ENCODE measurements at regions not wholly inside any gene's neighbourhood (a gene's known extent, or its start where the extent isn't known, plus 50 kb on each side); places are given as distances from the start of the nearest gene placed in this dataset.

GRCh38 chr12:45125997-45126396, 75.1 kb upstream of the DBX2 start:
- Histone ChIP-seq H3K9me3 (ENCODE audit: control extremely low read depth in 1 of 3, control insufficient read depth in 2 of 3, insufficient read depth in 1 of 3, low read length in 2 of 3) (no peaks in the 10 kb centered on the region), H2AFZ (ENCODE audit: insufficient read depth, low read depth, low read length, poor library complexity, severe bottlenecking) (no peak overlapping the region), H3K36me3 (replicated peaks in 1 of 2; ENCODE audit: control extremely low read depth in 1 of 2, control insufficient read depth in 1 of 2, extremely low read depth in 1 of 2, insufficient read depth in 2 of 2, low read length in 1 of 2) (no peaks in the 10 kb centered on the region), H3K27ac (ENCODE audit: low read length in 2 of 2) (no peak overlapping the region), H3K4me1 (ENCODE audit: control insufficient read depth in 2 of 2, insufficient read depth in 2 of 2, low read length in 2 of 2) (no peaks in the 10 kb centered on the region), H3K27me3 (replicated peaks in 1 of 4; ENCODE audit: control extremely low read depth in 1 of 4, control insufficient read depth in 3 of 4, insufficient read depth in 4 of 4, low read length in 3 of 4) (no peaks in the 10 kb centered on the region), H4K20me1 (ENCODE audit: control insufficient read depth, insufficient read depth, low read length, poor library complexity, severe bottlenecking) (no peaks in the 10 kb centered on the region), H3K4me2 (replicated peaks; ENCODE audit: low read depth, low read length, poor library complexity, severe bottlenecking) (no peak overlapping the region), H3K79me2 (ENCODE audit: control insufficient read depth, insufficient read depth, low read length) (no peaks in the 10 kb centered on the region), H3K4me3 (ENCODE audit: control extremely low read depth in 1 of 5, extremely low read depth in 1 of 5, insufficient read depth in 1 of 5, low read depth in 2 of 5, low read length in 4 of 5) (no peak overlapping the region), H3K9ac (ENCODE audit: low read length) (no peak overlapping the region)
- no peaks in the 10 kb centered on the region for H3K4me1 Mint-ChIP-seq
- peaks cover 15% of the 10 kb centered on the region for H3K27me3 Mint-ChIP-seq
- H3K4me3 Mint-ChIP-seq, result no peak overlapping the region
- H3K9me3 Mint-ChIP-seq (ENCODE audit: insufficient read depth), result no peaks in the 10 kb centered on the region
- WGBS (ENCODE audit: insufficient coverage), result 94% methylated on average over 2 of the region's 2 CpGs
- no peak overlapping the region for H3K27ac Mint-ChIP-seq
- ChIA-PET POLR2A (no interaction called here), CTCF (no interaction called here)
- intact Hi-C loops (cut with micrococcal nuclease), result no loop called here
- ATAC-seq (ENCODE audit: low read depth) (no peak), DNase-seq (no peak)
- TF ChIP-seq EZH2 (IDR thresholded peaks at IDR 0.05; ENCODE audit: borderline replicate concordance, insufficient read depth, low read depth, low read length, poor library complexity, severe bottlenecking) (no peak), CTCF (IDR thresholded peaks at IDR 0.05) (no peak)

GRCh38 chr12:45128637-45129036, 77.7 kb upstream of the DBX2 start:
- Mint-ChIP-seq H3K9me3 (ENCODE audit: insufficient read depth) (no peaks in the 10 kb centered on the region), H3K27me3 (peaks cover 28% of the 10 kb centered on the region), H3K4me1 (no peaks in the 10 kb centered on the region), H3K4me3 (no peak overlapping the region), H3K27ac (no peak overlapping the region)
- no peak overlapping the region for H3K4me3 ChIP-seq (ENCODE audit: control extremely low read depth in 1 of 5, extremely low read depth in 1 of 5, insufficient read depth in 1 of 5, low read depth in 2 of 5, low read length in 4 of 5)
- no peak overlapping the region for H3K9ac ChIP-seq (ENCODE audit: low read length)
- no peaks in the 10 kb centered on the region for H3K79me2 ChIP-seq (ENCODE audit: control insufficient read depth, insufficient read depth, low read length)
- no CpG with 5 or more reads among the region's 1 CpG for WGBS (ENCODE audit: insufficient coverage)
- no peaks in the 10 kb centered on the region for H3K4me1 ChIP-seq (ENCODE audit: control insufficient read depth in 2 of 2, insufficient read depth in 2 of 2, low read length in 2 of 2)
- no peak for TF ChIP-seq EZH2 (IDR thresholded peaks at IDR 0.05; ENCODE audit: borderline replicate concordance, insufficient read depth, low read depth, low read length, poor library complexity, severe bottlenecking)
- no peak for TF ChIP-seq CTCF (IDR thresholded peaks at IDR 0.05)
- no peaks in the 10 kb centered on the region for H3K9me3 ChIP-seq (ENCODE audit: control extremely low read depth in 1 of 3, control insufficient read depth in 2 of 3, insufficient read depth in 1 of 3, low read length in 2 of 3)
- CTCF ChIA-PET, result no interaction called here
- no peak overlapping the region for H2AFZ ChIP-seq (ENCODE audit: insufficient read depth, low read depth, low read length, poor library complexity, severe bottlenecking)
- no peaks in the 10 kb centered on the region for H3K36me3 ChIP-seq (replicated peaks in 1 of 2; ENCODE audit: control extremely low read depth in 1 of 2, control insufficient read depth in 1 of 2, extremely low read depth in 1 of 2, insufficient read depth in 2 of 2, low read length in 1 of 2)
- no peak overlapping the region for H3K4me2 ChIP-seq (replicated peaks; ENCODE audit: low read depth, low read length, poor library complexity, severe bottlenecking)
- no peaks in the 10 kb centered on the region for H4K20me1 ChIP-seq (ENCODE audit: control insufficient read depth, insufficient read depth, low read length, poor library complexity, severe bottlenecking)
- POLR2A ChIA-PET, result no interaction called here
- DNase-seq (no peak), ATAC-seq (ENCODE audit: low read depth) (no peak)
- H3K27ac ChIP-seq (ENCODE audit: low read length in 2 of 2), result no peak overlapping the region
- H3K27me3 ChIP-seq (replicated peaks in 1 of 4; ENCODE audit: control extremely low read depth in 1 of 4, control insufficient read depth in 3 of 4, insufficient read depth in 4 of 4, low read length in 3 of 4), result peaks cover 0 to 4% (median 0%) of the 10 kb centered on the region in 4 experiments
- intact Hi-C loops (cut with micrococcal nuclease), result no loop called here
